Left ventricle myocardium superior (tissue), 1 donor: ENCODE measurements at regions not wholly inside any gene's neighbourhood (a gene's known extent, or its start where the extent isn't known, plus 50 kb on each side); places are given as distances from the start of the nearest gene placed in this dataset.

Source experiments
- ATAC-seq: fragments of 200-7000 bp; cut with Tn5 transposase; one replicate; pipeline ENCODE4 v1.9.1; 2020; ENCODE audit warnings: mild to moderate bottlenecking, moderate library complexity
- DNase-seq: peaks from one replicate; pipeline ENCODE4 v3.0.0-alpha.2; 2020
- intact Hi-C: fragments of 100-400 bp; cut with micrococcal nuclease; formaldehyde crosslinking; loops from one replicate; pipeline ENCODE4 v1.11.0; 2022
- donor health status: DM: no; HTN: yes; CAD: no; lungs with severe emphysema.

GRCh38 chr12:88251798-88252197, 109.7 kb downstream of the TMTC3 start:
- no peak for DNase-seq
- no peak for ATAC-seq
- intact Hi-C loops, result no loop called here

GRCh38 chr12:88253371-88253978, 111.4 kb downstream of the TMTC3 start:
- no peak for ATAC-seq
- intact Hi-C loops, result no loop called here
- DNase-seq, result no peak

GRCh38 chr12:88255224-88255623, 113.1 kb downstream of the TMTC3 start:
- intact Hi-C loops, result no loop called here
- ATAC-seq (no peak), DNase-seq (no peak)

GRCh38 chr12:88255847-88256246, 113.7 kb downstream of the TMTC3 start:
- intact Hi-C loops, result no loop called here
- DNase-seq (no peak), ATAC-seq (no peak)

GRCh38 chr12:88258396-88258795, 116.3 kb downstream of the TMTC3 start:
- no peak for ATAC-seq
- no peak for DNase-seq
- intact Hi-C loops, result no loop called here

GRCh38 chr12:88266806-88267360, 124.8 kb downstream of the TMTC3 start:
- ATAC-seq, result no peak
- intact Hi-C loops, result no loop called here
- DNase-seq, result no peak

- ATAC-seq (no peak), DNase-seq (no peak)
- intact Hi-C loops, result no loop called here
These were observed 125.5 kb downstream of the TMTC3 start for GRCh38 chr12:88267630-88268029.

GRCh38 chr12:88272456-88272855, 130.3 kb downstream of the TMTC3 start:
- intact Hi-C loops, result no loop called here
- no peak for ATAC-seq
- no peak for DNase-seq

- intact Hi-C loops, result no loop called here
- no peak for DNase-seq
- no peak for ATAC-seq
These were observed 131.3 kb downstream of the TMTC3 start for GRCh38 chr12:88273450-88273849.

GRCh38 chr12:88273875-88274274, 131.8 kb downstream of the TMTC3 start:
- no peak for ATAC-seq
- intact Hi-C loops, result no loop called here
- no peak for DNase-seq

- intact Hi-C loops, result no loop called here
- ATAC-seq, result no peak
- DNase-seq, result no peak
These were observed 149.5 kb downstream of the TMTC3 start for GRCh38 chr12:88291498-88292131.

GRCh38 chr12:88298014-88298682, 156.0 kb downstream of the TMTC3 start:
- no peak for DNase-seq
- no peak for ATAC-seq
- intact Hi-C loops, result no loop called here

GRCh38 chr12:88298761-88299242, 156.7 kb downstream of the TMTC3 start:
- ATAC-seq (no peak), DNase-seq (no peak)
- intact Hi-C loops, result no loop called here

- intact Hi-C loops, result no loop called here
- ATAC-seq, result no peak
- no peak for DNase-seq
These were observed 157.5 kb downstream of the TMTC3 start for GRCh38 chr12:88299567-88300101.

- DNase-seq, result no peak
- ATAC-seq, result no peak
- intact Hi-C loops, result no loop called here
These were observed 158.8 kb downstream of the TMTC3 start for GRCh38 chr12:88300931-88301330.

GRCh38 chr12:88303335-88303734, 161.2 kb downstream of the TMTC3 start:
- ATAC-seq (no peak), DNase-seq (no peak)
- intact Hi-C loops, result no loop called here

GRCh38 chr12:88305254-88305890, 163.3 kb downstream of the TMTC3 start:
- DNase-seq, result no peak
- intact Hi-C loops, result no loop called here
- ATAC-seq, result no peak

- ATAC-seq (no peak), DNase-seq (no peak)
- intact Hi-C loops, result no loop called here
These were observed 164.5 kb downstream of the TMTC3 start for GRCh38 chr12:88306471-88307069.

- intact Hi-C loops, result no loop called here
- DNase-seq (no peak), ATAC-seq (no peak)
These were observed 165.9 kb downstream of the TMTC3 start for GRCh38 chr12:88307961-88308360.
